Neutrophil (primary cell): ENCODE measurements at regions not wholly inside any gene's neighbourhood (a gene's known extent, or its start where the extent isn't known, plus 50 kb on each side); places are given as distances from the start of the nearest gene placed in this dataset.

ENCODE experiments used
- H3K27ac ChIP-seq: fragments of 200-600 bp; sonication (generic); 2 replicates; pipeline ENCODE4 v1.5.1; 2016; ENCODE audit warnings: mild to moderate bottlenecking, moderate library complexity
- H3K27me3 ChIP-seq: fragments of 200-600 bp; sonication (generic); 2 replicates; pipeline ENCODE4 v1.6.0; 2016; ENCODE audit warnings: mild to moderate bottlenecking
- H3K36me3 ChIP-seq: fragments of 200-600 bp; sonication (generic); 2 replicates; pipeline ENCODE4 v1.5.1; 2017
- H3K4me1 ChIP-seq, 2 experiments: fragments of 200-600 bp in 1 of 2; sonication (generic) in 1 of 2; 1 replicate in 1 of 2; 2 replicates in 1 of 2; pipeline versions ENCODE4 v1.5.1 to v1.6.1; 2013 to 2016; ENCODE audit warnings: low read depth in 1 of 2, low read length in 1 of 2, mild to moderate bottlenecking in 1 of 2, moderate library complexity in 1 of 2; ENCODE audit not compliant: control insufficient read depth in 1 of 2, insufficient read depth in 1 of 2
- H3K4me3 ChIP-seq, 2 experiments: fragments of 200-600 bp in 1 of 2; sonication (generic) in 1 of 2; 1 replicate in 1 of 2; 2 replicates in 1 of 2; pipeline ENCODE4 v1.5.1; 2013 to 2016; ENCODE audit warnings: low read depth in 1 of 2, low read length in 1 of 2, mild to moderate bottlenecking in 1 of 2, moderate library complexity in 1 of 2
- H3K9me3 ChIP-seq: fragments of 200-600 bp; sonication (generic); 2 replicates; pipeline ENCODE4 v1.5.1; 2016
- TF ChIP-seq, protein P1 (sequence below): fragments of 200-600 bp; sonication (generic); IDR thresholded peaks from 2 replicates; pipeline ENCODE4 v1.5.1; 2016; ENCODE audit warnings: antibody characterized with exemption

- Histone ChIP-seq H3K27ac (no peak overlapping the region), H3K4me3 (no peak overlapping the region), H3K27me3 (no peaks in the 10 kb centered on the region), H3K9me3 (no peaks in the 10 kb centered on the region), H3K4me1 (no peaks in the 10 kb centered on the region), H3K36me3 (no peaks in the 10 kb centered on the region)
- TF ChIP-seq, protein P1, sequence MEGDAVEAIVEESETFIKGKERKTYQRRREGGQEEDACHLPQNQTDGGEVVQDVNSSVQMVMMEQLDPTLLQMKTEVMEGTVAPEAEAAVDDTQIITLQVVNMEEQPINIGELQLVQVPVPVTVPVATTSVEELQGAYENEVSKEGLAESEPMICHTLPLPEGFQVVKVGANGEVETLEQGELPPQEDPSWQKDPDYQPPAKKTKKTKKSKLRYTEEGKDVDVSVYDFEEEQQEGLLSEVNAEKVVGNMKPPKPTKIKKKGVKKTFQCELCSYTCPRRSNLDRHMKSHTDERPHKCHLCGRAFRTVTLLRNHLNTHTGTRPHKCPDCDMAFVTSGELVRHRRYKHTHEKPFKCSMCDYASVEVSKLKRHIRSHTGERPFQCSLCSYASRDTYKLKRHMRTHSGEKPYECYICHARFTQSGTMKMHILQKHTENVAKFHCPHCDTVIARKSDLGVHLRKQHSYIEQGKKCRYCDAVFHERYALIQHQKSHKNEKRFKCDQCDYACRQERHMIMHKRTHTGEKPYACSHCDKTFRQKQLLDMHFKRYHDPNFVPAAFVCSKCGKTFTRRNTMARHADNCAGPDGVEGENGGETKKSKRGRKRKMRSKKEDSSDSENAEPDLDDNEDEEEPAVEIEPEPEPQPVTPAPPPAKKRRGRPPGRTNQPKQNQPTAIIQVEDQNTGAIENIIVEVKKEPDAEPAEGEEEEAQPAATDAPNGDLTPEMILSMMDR, result no peak
Observed at GRCh38 chr3:117314441-117315150, 605.0 kb downstream of the TUSC7 start.

DNA sequence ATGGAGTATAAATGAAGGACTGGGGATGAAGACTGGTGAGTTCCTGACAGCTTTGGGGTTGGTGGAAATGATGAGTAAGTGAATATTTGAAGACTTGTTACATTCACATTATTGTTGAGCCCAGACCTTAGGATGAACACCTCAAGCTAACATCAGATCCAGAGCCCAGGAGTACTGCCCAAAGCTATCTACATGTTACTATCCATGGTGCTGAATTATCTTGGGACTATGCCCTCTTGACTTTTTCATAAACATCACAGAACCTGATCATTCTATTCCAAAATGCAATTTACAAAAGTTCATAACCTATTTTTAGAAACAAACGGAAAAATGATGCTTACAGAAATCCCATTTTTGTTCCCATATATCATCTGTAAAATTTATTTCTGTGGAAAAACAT lies 613.3 kb downstream of the TUSC7 start:
- Histone ChIP-seq H3K27ac (no peak overlapping the region), H3K9me3 (no peaks in the 10 kb centered on the region), H3K27me3 (no peaks in the 10 kb centered on the region), H3K36me3 (no peaks in the 10 kb centered on the region), H3K4me3 (no peak overlapping the region), H3K4me1 (no peaks in the 10 kb centered on the region)
- TF ChIP-seq, protein P1, result no peak

DNA sequence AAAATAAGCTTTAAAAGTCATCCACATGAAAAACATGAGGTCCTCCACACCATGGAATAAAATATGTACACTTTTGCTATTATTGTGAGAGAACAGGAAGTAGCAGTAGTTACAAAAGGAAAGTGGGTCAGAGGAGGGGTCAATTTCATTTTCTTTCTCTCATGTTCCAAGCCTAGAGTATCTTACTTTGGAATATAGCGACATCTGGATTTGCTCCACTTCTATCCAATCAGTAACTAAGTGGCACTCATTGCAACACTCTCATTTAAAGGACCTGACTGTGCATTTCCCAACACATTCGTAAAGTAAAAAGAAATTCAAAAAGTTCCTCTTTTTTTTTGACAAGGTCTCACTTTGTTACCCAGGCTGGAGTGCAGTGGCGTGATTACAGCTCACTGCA lies 637.3 kb downstream of the TUSC7 start:
- no peaks in the 10 kb centered on the region for H3K27me3 ChIP-seq
- H3K27ac ChIP-seq, result no peak overlapping the region
- no peaks in the 10 kb centered on the region for H3K4me1 ChIP-seq
- H3K4me3 ChIP-seq, result no peak overlapping the region
- no peaks in the 10 kb centered on the region for H3K9me3 ChIP-seq
- TF ChIP-seq, protein P1, result no peak
- H3K36me3 ChIP-seq, result no peaks in the 10 kb centered on the region

DNA sequence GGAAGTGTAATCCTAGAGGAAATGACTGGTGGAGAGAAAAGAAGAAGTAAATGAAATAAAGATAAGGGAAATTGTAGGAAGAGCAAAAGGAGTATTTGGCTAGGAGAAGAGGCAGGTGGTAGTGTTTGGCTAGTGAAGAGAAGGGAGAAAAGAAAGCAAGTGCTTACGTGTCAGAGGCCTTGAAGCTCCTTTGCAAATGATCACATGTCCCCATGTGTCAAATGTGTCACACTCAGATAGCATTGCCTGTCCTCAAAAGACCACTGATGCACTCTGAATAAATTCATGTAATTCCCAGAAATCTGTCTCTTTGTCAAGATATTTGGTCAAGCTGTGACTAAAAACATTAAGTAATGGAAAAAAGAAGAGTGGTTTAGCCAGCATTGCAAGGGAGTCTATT lies 639.3 kb downstream of the TUSC7 start:
- Histone ChIP-seq H3K4me1 (no peaks in the 10 kb centered on the region), H3K9me3 (no peaks in the 10 kb centered on the region), H3K27ac (no peak overlapping the region), H3K4me3 (no peak overlapping the region), H3K27me3 (no peaks in the 10 kb centered on the region), H3K36me3 (no peaks in the 10 kb centered on the region)
- TF ChIP-seq, protein P1, result no peak

- Histone ChIP-seq H3K9me3 (no peaks in the 10 kb centered on the region), H3K27me3 (no peaks in the 10 kb centered on the region), H3K36me3 (no peaks in the 10 kb centered on the region), H3K27ac (no peak overlapping the region), H3K4me3 (no peak overlapping the region), H3K4me1 (no peaks in the 10 kb centered on the region)
- TF ChIP-seq, protein P1, result no peak
Observed at GRCh38 chr3:117349566-117349965, 640.0 kb downstream of the TUSC7 start.
